SU-DHL-6 (cell line): ENCODE measurements at regions not wholly inside any gene's neighbourhood (a gene's known extent, or its start where the extent isn't known, plus 50 kb on each side); places are given as distances from the start of the nearest gene placed in this dataset.

ENCODE experiments used
- EZH2phosphoT487 ChIP-seq: fragments of 200-600 bp; sonication (generic), shearing (Covaris generic); conservative IDR thresholded peaks from 2 replicates; pipeline ENCODE4 v1.6.1; 2018; ENCODE audit warnings: mild to moderate bottlenecking, antibody characterized with exemption, low read length, moderate library complexity, mixed read lengths
- TF ChIP-seq, protein P1 (sequence below): fragments of 200-600 bp; sonication (generic); IDR thresholded peaks from one replicate; pipeline ENCODE4 v1.5.1; 2017; ENCODE audit warnings: antibody characterized with exemption, mild to moderate bottlenecking, low read length, moderate library complexity; ENCODE audit not compliant: insufficient read depth, poor library complexity, severe bottlenecking

DNA sequence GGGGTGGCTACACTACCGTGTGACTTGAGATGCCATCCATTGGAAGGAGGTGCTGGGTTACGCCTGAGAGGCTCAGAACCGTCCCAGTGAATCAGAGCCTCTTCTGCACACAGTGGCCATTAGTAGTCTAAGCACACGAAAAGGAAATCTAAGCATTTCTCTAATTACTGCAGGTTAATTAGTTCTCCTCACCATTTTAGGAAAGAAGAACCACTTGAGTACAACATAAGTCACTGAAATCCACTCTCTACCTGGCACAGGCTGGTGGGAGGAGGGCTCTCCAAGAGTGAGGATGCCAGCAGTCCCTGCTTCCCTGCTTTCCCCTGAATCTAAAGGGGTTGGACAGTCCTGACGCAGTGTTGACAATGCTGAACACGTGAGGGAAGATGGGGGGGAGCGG, 606.3 kb downstream of the NPHP4 start:
- TF ChIP-seq, protein P1, sequence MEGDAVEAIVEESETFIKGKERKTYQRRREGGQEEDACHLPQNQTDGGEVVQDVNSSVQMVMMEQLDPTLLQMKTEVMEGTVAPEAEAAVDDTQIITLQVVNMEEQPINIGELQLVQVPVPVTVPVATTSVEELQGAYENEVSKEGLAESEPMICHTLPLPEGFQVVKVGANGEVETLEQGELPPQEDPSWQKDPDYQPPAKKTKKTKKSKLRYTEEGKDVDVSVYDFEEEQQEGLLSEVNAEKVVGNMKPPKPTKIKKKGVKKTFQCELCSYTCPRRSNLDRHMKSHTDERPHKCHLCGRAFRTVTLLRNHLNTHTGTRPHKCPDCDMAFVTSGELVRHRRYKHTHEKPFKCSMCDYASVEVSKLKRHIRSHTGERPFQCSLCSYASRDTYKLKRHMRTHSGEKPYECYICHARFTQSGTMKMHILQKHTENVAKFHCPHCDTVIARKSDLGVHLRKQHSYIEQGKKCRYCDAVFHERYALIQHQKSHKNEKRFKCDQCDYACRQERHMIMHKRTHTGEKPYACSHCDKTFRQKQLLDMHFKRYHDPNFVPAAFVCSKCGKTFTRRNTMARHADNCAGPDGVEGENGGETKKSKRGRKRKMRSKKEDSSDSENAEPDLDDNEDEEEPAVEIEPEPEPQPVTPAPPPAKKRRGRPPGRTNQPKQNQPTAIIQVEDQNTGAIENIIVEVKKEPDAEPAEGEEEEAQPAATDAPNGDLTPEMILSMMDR: no peak
- TF ChIP-seq EZH2phosphoT487: no peak
